ENCODE measurements at regions not wholly inside any gene's neighbourhood (a gene's known extent, or its start where the extent isn't known, plus 50 kb on each side); places are given as distances from the start of the nearest gene placed in this dataset.
A peak's percentile ranks its signal among the peaks of the same experiment; 100 is the strongest.

- no peak for DNase-seq
Observed at GRCh38 chrX:39851745-39852455, 245.9 kb downstream of the BCOR start.

- no peak for DNase-seq
Observed at GRCh38 chrX:39852491-39852890, 245.3 kb downstream of the BCOR start.

GRCh38 chrX:39853417-39854030, 244.2 kb downstream of the BCOR start:
- no peak for DNase-seq

GRCh38 chrX:39854772-39855747, 242.7 kb downstream of the BCOR start:
- peak; percentile 91 for DNase-seq

GRCh38 chrX:39855748-39856129, 242.0 kb downstream of the BCOR start:
- DNase-seq: peak; percentile 89

- DNase-seq: no peak
Observed at GRCh38 chrX:39856472-39857121, 241.2 kb downstream of the BCOR start.

- DNase-seq: peak; percentile 5
Observed at GRCh38 chrX:39857780-39858179, 240.0 kb downstream of the BCOR start.

GRCh38 chrX:39859991-39860861, 237.5 kb downstream of the BCOR start:
- peak; percentile 65 for DNase-seq

GRCh38 chrX:39862963-39863362, 234.8 kb downstream of the BCOR start:
- no peak for DNase-seq

GRCh38 chrX:39866229-39866628, 231.5 kb downstream of the BCOR start:
- DNase-seq: no peak

GRCh38 chrX:39869846-39870601, 227.7 kb downstream of the BCOR start:
- peak; percentile 77 for DNase-seq

GRCh38 chrX:39871648-39872047, 226.1 kb downstream of the BCOR start:
- DNase-seq: no peak

GRCh38 chrX:39873117-39873516, 224.6 kb downstream of the BCOR start:
- no peak for DNase-seq

GRCh38 chrX:39874202-39874816, 223.4 kb downstream of the BCOR start:
- DNase-seq: peak; percentile 20

GRCh38 chrX:39875834-39876628, 221.7 kb downstream of the BCOR start:
- DNase-seq: no peak

- DNase-seq: no peak
Observed at GRCh38 chrX:39877905-39878304, 219.9 kb downstream of the BCOR start.

- DNase-seq: peak; percentile 28
Observed at GRCh38 chrX:39883666-39884065, 214.1 kb downstream of the BCOR start.

GRCh38 chrX:39886282-39886681, 211.5 kb downstream of the BCOR start:
- DNase-seq: no peak

GRCh38 chrX:39888730-39889129, 209.0 kb downstream of the BCOR start:
- DNase-seq: no peak

- DNase-seq: no peak
Observed at GRCh38 chrX:39889704-39890103, 208.1 kb downstream of the BCOR start.
